AG20443 (cell line): ENCODE measurements at regions not wholly inside any gene's neighbourhood (a gene's known extent, or its start where the extent isn't known, plus 50 kb on each side); places are given as distances from the start of the nearest gene placed in this dataset.
"Not testable (repeated sequence)": the region's sequence is repeated elsewhere in the genome, so short reads cannot be mapped to it uniquely, and the experiment has no call there.

ENCODE experiments used
- DNase-seq: peaks from one replicate; pipeline ENCODE4 v3.0.0; 2012; ENCODE audit warnings: low spot score, mixed read lengths

- DNase-seq: no peak
These were observed 56.5 kb upstream of the ORC5 start for GRCh38 chr7:104264285-104264684.

- DNase-seq: peak; percentile 12
These were observed 60.0 kb upstream of the ORC5 start for GRCh38 chr7:104267701-104268368.

- no peak for DNase-seq
These were observed 56.5 kb upstream of the LHFPL3 start for GRCh38 chr7:104271948-104272347.

GRCh38 chr7:104272767-104273384 is 55.5 kb upstream of the LHFPL3 start:
- DNase-seq: peak; percentile 31

GRCh38 chr7:104275900-104276299 is 52.5 kb upstream of the LHFPL3 start:
- DNase-seq: no peak

- not testable (repeated sequence) for DNase-seq
These were observed 51.7 kb upstream of the LHFPL3 start for GRCh38 chr7:104276730-104277129.
